SK-N-SH treated with all-trans-retinoic acid at 6 μM for 48 hours (cell line): ENCODE measurements at regions not wholly inside any gene's neighbourhood (a gene's known extent, or its start where the extent isn't known, plus 50 kb on each side); places are given as distances from the start of the nearest gene placed in this dataset.

Experiments used
- CREB5 ChIP-seq: fragments of 250-450 bp; sonication (Bioruptor Pico); IDR thresholded peaks from 2 replicates; pipeline ENCODE4 v1.5.1; 2020; ENCODE audit warnings: low read depth, mild to moderate bottlenecking, moderate library complexity
- CSDC2 ChIP-seq: fragments of 250-450 bp; sonication (Bioruptor Pico); IDR thresholded peaks from 2 replicates; pipeline ENCODE4 v1.5.0; 2020; ENCODE audit warnings: mild to moderate bottlenecking, moderate library complexity
- PATZ1 ChIP-seq: fragments of 250-450 bp; sonication (Bioruptor Pico); IDR thresholded peaks from 2 replicates; pipeline ENCODE4 v1.8.0; 2020; ENCODE audit warnings: mild to moderate bottlenecking, moderate library complexity, borderline replicate concordance
- SNAI2 ChIP-seq: fragments of 250-450 bp; sonication (Bioruptor Pico); IDR thresholded peaks from 2 replicates; pipeline ENCODE4 v1.5.0; 2020; ENCODE audit warnings: mild to moderate bottlenecking, moderate library complexity
- ZC3H10 ChIP-seq: fragments of 250-450 bp; sonication (Bioruptor Pico); IDR thresholded peaks from 2 replicates; pipeline ENCODE4 v1.5.1; 2021; ENCODE audit warnings: mild to moderate bottlenecking, moderate library complexity
- ZFP30 ChIP-seq: fragments of 450-650 bp; formaldehyde crosslinking; IDR thresholded peaks from 2 replicates; pipeline ENCODE4 v1.5.0; 2022; ENCODE audit warnings: mild to moderate bottlenecking, moderate library complexity
- ZNF565 ChIP-seq: fragments of 450-650 bp; formaldehyde crosslinking; conservative IDR thresholded peaks from 2 replicates; pipeline ENCODE4 v1.5.0; 2020; ENCODE audit warnings: low read depth, mild to moderate bottlenecking, moderate library complexity
- ZNF8 ChIP-seq: fragments of 450-650 bp; formaldehyde crosslinking; IDR thresholded peaks from 2 replicates; pipeline ENCODE4 v1.5.0; 2020; ENCODE audit warnings: mild to moderate bottlenecking, moderate library complexity

- TF ChIP-seq CREB5 (no peak), ZFP30 (CRISPR knock-in tag) (no peak), ZNF565 (CRISPR knock-in tag) (no peak), PATZ1 (CRISPR knock-in tag) (no peak), ZC3H10 (CRISPR knock-in tag) (no peak), SNAI2 (CRISPR knock-in tag) (no peak), CSDC2 (no peak), ZNF8 (CRISPR knock-in tag) (no peak)
Observed at GRCh38 chr1:170866646-170867045, 68.7 kb upstream of the MROH9 start.
